H1 (cell line): ENCODE measurements at regions not wholly inside any gene's neighbourhood (a gene's known extent, or its start where the extent isn't known, plus 50 kb on each side); places are given as distances from the start of the nearest gene placed in this dataset.

Source experiments
- CTCF ChIA-PET: fragments of 300-600 bp; sonication (Branson Sonifier 250); formaldehyde crosslinking; loops from one replicate; lab custom pipeline; 2021; ENCODE audit not compliant: partially characterized antibody; lab: Charles Lee
- POLR2A ChIA-PET: fragments of 300-600 bp; sonication (Branson Sonifier 250); formaldehyde crosslinking; loops from one replicate; lab custom pipeline; 2021; ENCODE audit warnings: inconsistent platforms; ENCODE audit not compliant: partially characterized antibody; lab: Charles Lee
- DNase-seq, 2 experiments: peaks; one replicate each; pipeline versions ENCODE4 v3.0.0 to v3.0.0-alpha.2; 2010 to 2022; ENCODE audit warnings: low spot score in 2 of 2, low read depth in 1 of 2, mixed read lengths in 1 of 2
- FAIRE-seq: peaks from 2 replicates; lab custom pipeline; 2011; peaks lifted over from hg19 to GRCh38; lab: Jason Lieb, UNC
- H2AFZ ChIP-seq: 2 replicates; pipeline ENCODE4 v1.8.1; 2012; ENCODE audit warnings: low read length, inconsistent platforms
- H2AK5ac ChIP-seq: 2 replicates; pipeline ENCODE4 v1.6.1; 2013; ENCODE audit warnings: low read depth, low read length
- H2BK120ac ChIP-seq: replicated peaks from 2 replicates; pipeline ENCODE3; 2013; ENCODE audit warnings: low read depth, low read length, inconsistent platforms
- H2BK12ac ChIP-seq: 2 replicates; pipeline ENCODE4 v1.6.1; 2013; ENCODE audit warnings: low read depth, low read length
- H2BK15ac ChIP-seq: 2 replicates; pipeline ENCODE4 v1.6.1; 2013; ENCODE audit warnings: low read length
- H2BK20ac ChIP-seq: 2 replicates; pipeline ENCODE4 v1.6.1; 2013; ENCODE audit warnings: low read length
- H2BK5ac ChIP-seq: 2 replicates; pipeline ENCODE4 v1.6.1; 2013; ENCODE audit warnings: low read depth, low read length
- H3K14ac ChIP-seq: 2 replicates; pipeline ENCODE4 v1.6.1; 2013; ENCODE audit warnings: inconsistent platforms; ENCODE audit not compliant: insufficient read length
- H3K18ac ChIP-seq: 2 replicates; pipeline ENCODE4 v1.6.1; 2013; ENCODE audit warnings: low read length; ENCODE audit errors: extremely low read depth
- H3K23ac ChIP-seq: 2 replicates; pipeline ENCODE4 v1.6.1; 2013; ENCODE audit warnings: inconsistent platforms; ENCODE audit not compliant: insufficient read length
- H3K23me2 ChIP-seq: 2 replicates; pipeline ENCODE4 v1.6.1; 2013; ENCODE audit warnings: low read depth, low read length
- H3K27ac ChIP-seq: 2 replicates; pipeline ENCODE4 v1.6.1; 2011; ENCODE audit warnings: low read depth, low read length, inconsistent platforms
- H3K27me3 ChIP-seq, 4 experiments: replicated peaks in 1 of 4; 1 replicate in 1 of 4; 2 replicates in 3 of 4; pipeline versions ENCODE4 v1.6.1 to v1.8.1; 2011 to 2013; ENCODE audit warnings: low read length in 3 of 4, mild to moderate bottlenecking in 3 of 4, inconsistent platforms in 2 of 4, mixed read lengths in 2 of 4, moderate library complexity in 1 of 4; ENCODE audit not compliant: control insufficient read depth in 3 of 4, insufficient read depth in 3 of 4; ENCODE audit errors: extremely low read depth in 1 of 4
- H3K36me3 ChIP-seq, 4 experiments: 2 replicates each; pipeline versions ENCODE4 v1.6.1 to v1.8.1; 2011 to 2013; ENCODE audit warnings: mild to moderate bottlenecking in 4 of 4, low read length in 3 of 4, moderate library complexity in 2 of 4, control low read depth in 1 of 4, inconsistent platforms in 1 of 4; ENCODE audit not compliant: insufficient read depth in 4 of 4, control insufficient read depth in 2 of 4
- H3K4ac ChIP-seq: replicated peaks from 2 replicates; pipeline ENCODE3; 2013; ENCODE audit warnings: low read length, low read depth, mixed read lengths, inconsistent platforms; ENCODE audit not compliant: insufficient read length
- H3K4me1 ChIP-seq, 4 experiments: replicated peaks in 1 of 4; 1 replicate in 1 of 4; 2 replicates in 3 of 4; pipeline versions ENCODE4 v1.6.1 to v1.8.1; 2011 to 2013; ENCODE audit warnings: low read length in 3 of 4, inconsistent platforms in 2 of 4, mixed read lengths in 1 of 4; ENCODE audit not compliant: insufficient read depth in 4 of 4, control insufficient read depth in 3 of 4
- H3K4me2 ChIP-seq, 2 experiments: 2 replicates each; pipeline versions ENCODE4 v1.6.1 to v1.8.1; 2011 to 2013; ENCODE audit warnings: low read depth in 2 of 2, low read length in 2 of 2, control low read depth in 1 of 2, inconsistent platforms in 1 of 2, mild to moderate bottlenecking in 1 of 2; ENCODE audit not compliant: insufficient read depth in 1 of 2
- H3K4me3 ChIP-seq, 4 experiments: fragments of 200-600, 300-600 bp in 1 of 4; sonication (generic), shearing (Covaris generic), sonication (Bioruptor Twin) in 1 of 4; 2 replicates each; pipeline versions ENCODE4 v1.5.1 to v1.8.1; 2011 to 2016; ENCODE audit warnings: low read length in 4 of 4, low read depth in 3 of 4, control low read depth in 2 of 4, inconsistent platforms in 2 of 4, mild to moderate bottlenecking in 2 of 4, mixed read lengths in 1 of 4, moderate library complexity in 1 of 4; ENCODE audit not compliant: insufficient read depth in 2 of 4; ENCODE audit errors: extremely low read depth in 1 of 4
- H3K56ac ChIP-seq: replicated peaks from 2 replicates; pipeline ENCODE3; 2013; ENCODE audit warnings: low read depth, mild to moderate bottlenecking, mixed read lengths, low read length, inconsistent platforms; ENCODE audit not compliant: insufficient read length
- H3K79me1 ChIP-seq: 2 replicates; pipeline ENCODE4 v1.6.1; 2013; ENCODE audit warnings: low read depth, low read length, control low read depth
- H3K79me2 ChIP-seq, 2 experiments: 2 replicates each; pipeline versions ENCODE4 v1.6.1 to v1.8.1; 2012 to 2013; ENCODE audit warnings: low read length in 2 of 2, mild to moderate bottlenecking in 2 of 2, inconsistent platforms in 1 of 2; ENCODE audit not compliant: insufficient read depth in 2 of 2, control insufficient read depth in 1 of 2
- H3K9ac ChIP-seq, 4 experiments: replicated peaks in 1 of 4; 1 replicate in 1 of 4; 2 replicates in 3 of 4; pipeline versions ENCODE4 v1.6.1 to v1.8.1; 2011 to 2013; ENCODE audit warnings: low read depth in 3 of 4, low read length in 3 of 4, control low read depth in 2 of 4, mild to moderate bottlenecking in 2 of 4, moderate library complexity in 2 of 4, inconsistent platforms in 1 of 4; ENCODE audit errors: extremely low read depth in 1 of 4
- H3K9me3 ChIP-seq, 2 experiments: 2 replicates each; pipeline versions ENCODE4 v1.6.1 to v1.8.1; 2012 to 2013; ENCODE audit warnings: mild to moderate bottlenecking in 2 of 2, moderate library complexity in 2 of 2, control low read depth in 1 of 2, inconsistent platforms in 1 of 2, low read depth in 1 of 2, low read length in 1 of 2, mixed read lengths in 1 of 2; ENCODE audit not compliant: insufficient read depth in 2 of 2
- H4K20me1 ChIP-seq, 2 experiments: replicated peaks in 1 of 2; 2 replicates each; pipeline versions ENCODE3 to v1.8.1; 2011 to 2013; ENCODE audit warnings: inconsistent platforms in 2 of 2, low read length in 2 of 2, mild to moderate bottlenecking in 1 of 2; ENCODE audit not compliant: insufficient read depth in 2 of 2, control insufficient read depth in 1 of 2
- H4K5ac ChIP-seq: 2 replicates; pipeline ENCODE4 v1.6.1; 2013; ENCODE audit warnings: low read length, low read depth, mixed read lengths, inconsistent platforms; ENCODE audit not compliant: insufficient read length
- H4K8ac ChIP-seq: 2 replicates; pipeline ENCODE4 v1.8.0; 2013; ENCODE audit warnings: mild to moderate bottlenecking, moderate library complexity, low read length, inconsistent platforms; ENCODE audit not compliant: insufficient read depth; ENCODE audit errors: extremely low read depth
- H4K91ac ChIP-seq: replicated peaks from 2 replicates; pipeline ENCODE3; 2013; ENCODE audit warnings: low read length, mixed read lengths, inconsistent platforms; ENCODE audit not compliant: insufficient read length
- CEBPB ChIP-seq: IDR thresholded peaks from 2 replicates; pipeline ENCODE4 v1.6.1; 2012; ENCODE audit warnings: low read depth, low read length
- CHD1 ChIP-seq: IDR thresholded peaks from 2 replicates; pipeline ENCODE4 v1.6.1; 2012; ENCODE audit warnings: low read depth, low read length, improper control_type of control experiment
- NRF1 ChIP-seq: IDR thresholded peaks from 2 replicates; pipeline ENCODE4 v1.6.1; 2011; ENCODE audit warnings: mild to moderate bottlenecking, low read depth, low read length, improper control_type of control experiment
- POU5F1 ChIP-seq: IDR thresholded peaks from 2 replicates; pipeline ENCODE4 v1.6.1; 2011; ENCODE audit warnings: low read depth, mild to moderate bottlenecking, low read length, moderate library complexity
- WGBS, 2 experiments: shearing (Covaris generic) in 1 of 2; methylation state at CpG; one replicate each; pipeline versions ENCODE4 v1.1.6 to v1.1.7; 2013 to 2015; ENCODE audit warnings: low lambda C conversion rate in 2 of 2, mixed read lengths in 2 of 2, inconsistent platforms in 1 of 2, low coverage in 1 of 2, missing lambda C conversion rate in 1 of 2; ENCODE audit not compliant: insufficient replicate concordance in 2 of 2, insufficient coverage in 1 of 2, insufficient read length in 1 of 2; ENCODE audit errors: extremely low coverage in 1 of 2, missing lambda C conversion rate in 1 of 2; 5-methylcytosine and 5-hydroxymethylcytosine counted together

DNA sequence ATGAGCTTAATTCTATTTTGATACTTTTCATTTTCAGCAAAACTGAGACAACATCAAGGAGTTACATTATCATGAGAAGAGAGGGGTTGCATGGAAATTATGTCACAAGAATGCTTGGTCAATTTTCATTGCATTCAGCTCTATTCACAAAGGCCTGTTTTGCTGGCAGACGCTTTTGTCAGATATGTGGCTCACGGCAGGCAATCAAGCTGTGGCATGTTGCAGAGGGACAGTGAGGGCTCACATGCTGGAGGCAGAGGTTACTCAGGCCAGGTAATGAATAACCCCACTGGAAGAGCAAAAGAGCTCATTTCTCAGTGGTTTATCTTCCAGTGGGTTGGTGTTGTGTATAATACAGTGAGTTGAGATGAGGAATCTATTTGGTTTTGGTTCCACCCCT, 98.7 kb upstream of the RBFOX1 start:
- Histone ChIP-seq H3K9me3 (no peaks in the 10 kb centered on the region), H2BK12ac (0 out of 2 replicates have a peak overlapping the region, but pooled peaks have one; percentile 32), H3K23ac (no peak overlapping the region), H3K18ac (no peak overlapping the region), H2BK5ac (no peak overlapping the region), H3K79me1 (no peaks in the 10 kb centered on the region), H2BK120ac (no peak overlapping the region), H4K5ac (no peak overlapping the region), H2AFZ (0 out of 2 replicates have a peak overlapping the region, but pooled peaks have one; percentile 9), H3K9ac (no peak overlapping the region), H3K23me2 (no peaks in the 10 kb centered on the region; the same call in 1 of the 2 replicates), H2AK5ac (no peak overlapping the region), H3K4me1 (peaks cover 2 to 4% (median 4%) of the 10 kb centered on the region in 4 experiments; a peak in 3 of 7 replicates), H3K36me3 (no peaks in the 10 kb centered on the region), H2BK20ac (no peak overlapping the region), H3K27ac (no peak overlapping the region), H3K56ac (no peak overlapping the region), H4K91ac (no peak overlapping the region), H2BK15ac (no peak overlapping the region), H3K4me2 (no peak overlapping the region), H3K27me3 (no peaks in the 10 kb centered on the region), H4K20me1 (no peaks in the 10 kb centered on the region), H3K4me3 (no peak overlapping the region), H4K8ac (no peak overlapping the region), H3K4ac (no peak overlapping the region), H3K79me2 (no peaks in the 10 kb centered on the region), H3K14ac (no peak overlapping the region)
- no peak for FAIRE-seq
- CTCF ChIA-PET, result interaction anchor here (0.8 kb wide), 1 partner anchor 208 kb away, joined by 3 read pairs; no protein-coding TSS in a partner anchor
- no peak for DNase-seq
- WGBS, 2 experiments, result 80% methylated on average over 2 of the region's 2 CpGs; no CpG with 5 or more reads in 1 of the 2 experiments
- POLR2A ChIA-PET, result interaction anchor here (0.8 to 0.9 kb wide), 2 partner anchors 9 to 15 kb away, joined by 3 read pairs; no protein-coding TSS in a partner anchor
- TF ChIP-seq CEBPB, result no peak
- no peak for TF ChIP-seq CHD1
- TF ChIP-seq POU5F1, result no peak
- TF ChIP-seq NRF1, result no peak
